ENCODE measurements at regions not wholly inside any gene's neighbourhood (a gene's known extent, or its start where the extent isn't known, plus 50 kb on each side); places are given as distances from the start of the nearest gene placed in this dataset.

- no peak overlapping the region for H3K27ac ChIP-seq
- H3K4me1 ChIP-seq = no peaks in the 10 kb centered on the region
- TF ChIP-seq EP300 (IDR thresholded peaks at IDR 0.05) (no peak), POLR2A (IDR thresholded peaks at IDR 0.05) (no peak), CTCF (IDR thresholded peaks at IDR 0.05) (no peak)
- no peak overlapping the region for H3K4me3 ChIP-seq
- no peak for DNase-seq (ENCODE audit: low spot score in 2 of 2)
- no peaks in the 10 kb centered on the region for H3K27me3 ChIP-seq
- H3K9me3 ChIP-seq = peaks cover 0 to 25% (median 6%) of the 10 kb centered on the region in 4 donors
- H3K36me3 ChIP-seq = no peaks in the 10 kb centered on the region
- 39 to 52% methylated on average over 4 of the region's 4 CpGs for WGBS, 2 donors
Observed at GRCh38 chr4:124083711-124084110, 628.8 kb downstream of the ANKRD50 start.

- TF ChIP-seq POLR2A (IDR thresholded peaks at IDR 0.05) (no peak), CTCF (IDR thresholded peaks at IDR 0.05) (no peak)
- 64 to 73% methylated on average over 3 of the region's 3 CpGs for WGBS, 2 donors
- no peak overlapping the region for H3K27ac ChIP-seq
- peaks cover 0 to 5% (median under 1%) of the 10 kb centered on the region in 4 donors for H3K9me3 ChIP-seq
- no peaks in the 10 kb centered on the region for H3K27me3 ChIP-seq
- no peak for DNase-seq (ENCODE audit: low spot score in 2 of 2)
- no peak overlapping the region for H3K4me3 ChIP-seq
- no peaks in the 10 kb centered on the region for H3K36me3 ChIP-seq
- H3K4me1 ChIP-seq = no peaks in the 10 kb centered on the region
Observed at GRCh38 chr4:124085561-124086180, 626.9 kb downstream of the ANKRD50 start.

DNA sequence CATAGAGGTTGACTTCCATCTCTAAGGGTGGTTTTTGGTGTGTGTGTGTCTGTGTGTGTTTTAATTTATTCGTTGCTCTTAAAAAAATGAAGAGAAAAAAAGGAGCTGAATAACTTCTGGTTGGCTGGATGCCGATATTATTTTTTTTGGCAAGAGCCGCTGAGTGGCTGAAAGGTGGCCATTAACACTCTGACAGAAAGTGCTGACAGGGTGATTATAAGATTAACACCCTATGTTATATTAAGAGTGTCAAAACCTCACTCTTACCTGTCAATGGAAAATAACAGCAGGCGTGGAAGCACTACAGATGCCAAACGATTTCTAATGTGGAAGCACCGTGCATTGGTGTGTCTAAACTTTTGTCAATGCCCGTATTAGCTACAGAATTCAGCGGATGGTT lies 622.5 kb downstream of the ANKRD50 start:
- Histone ChIP-seq H3K9me3 (peaks cover 0 to 3% (median 0%) of the 10 kb centered on the region in 4 donors), H3K4me3 (no peak overlapping the region), H3K27me3 (no peaks in the 10 kb centered on the region), H3K27ac (no peak overlapping the region), H3K36me3 (no peaks in the 10 kb centered on the region), H3K4me1 (peaks cover 0 to 6% (median 0%) of the 10 kb centered on the region in 4 donors)
- DNase-seq (ENCODE audit: low spot score in 2 of 2) = no peak
- 81% methylated on average over 8 of the region's 8 CpGs for WGBS, 2 donors
- TF ChIP-seq EP300 (IDR thresholded peaks at IDR 0.05) (no peak), POLR2A (IDR thresholded peaks at IDR 0.05) (no peak), CTCF (IDR thresholded peaks at IDR 0.05) (no peak)

GRCh38 chr4:124092101-124092500 lies 620.4 kb downstream of the ANKRD50 start:
- H3K9me3 ChIP-seq = peaks cover 0 to 3% (median 0%) of the 10 kb centered on the region in 4 donors
- peak in 1 of 2 donors; percentile 59 for TF ChIP-seq EP300 (IDR thresholded peaks at IDR 0.05)
- TF ChIP-seq POLR2A (IDR thresholded peaks at IDR 0.05) = no peak
- no peaks in the 10 kb centered on the region for H3K27me3 ChIP-seq
- no peaks in the 10 kb centered on the region for H3K36me3 ChIP-seq
- no peak for DNase-seq (ENCODE audit: low spot score in 2 of 2)
- peaks cover 0 to 6% (median 0%) of the 10 kb centered on the region in 4 donors for H3K4me1 ChIP-seq
- peak overlapping the region in 2 of 4 donors; percentile 59 to 75 for H3K27ac ChIP-seq
- H3K4me3 ChIP-seq = no peak overlapping the region

DNA sequence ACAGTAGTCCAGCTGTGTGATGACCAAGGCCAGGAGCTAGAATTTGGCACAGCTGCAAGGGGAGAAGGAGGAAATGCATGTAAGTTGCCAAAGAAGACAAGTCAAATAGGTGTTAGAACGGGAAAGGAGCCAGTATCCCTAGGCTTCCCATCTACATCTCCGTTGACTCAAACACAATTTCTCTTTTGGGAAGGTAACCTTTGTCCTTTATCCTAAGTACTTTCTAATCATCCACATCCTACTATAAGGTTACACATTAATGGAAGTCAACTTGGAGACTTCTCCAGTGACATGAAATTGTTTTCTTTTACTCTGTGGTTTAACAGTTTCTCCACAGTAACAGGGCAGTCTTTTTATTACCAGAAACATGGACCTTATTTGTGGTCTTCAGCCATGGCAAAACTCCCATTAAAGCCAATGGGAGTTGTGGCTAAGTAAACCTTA lies 620.0 kb downstream of the ANKRD50 start:
- H3K9me3 ChIP-seq = peaks cover 0 to 3% (median 0%) of the 10 kb centered on the region in 4 donors
- TF ChIP-seq CTCF (IDR thresholded peaks at IDR 0.05) = no peak
- no peak for TF ChIP-seq POLR2A (IDR thresholded peaks at IDR 0.05)
- peak in 1 of 2 donors; percentile 49 for TF ChIP-seq EP300 (IDR thresholded peaks at IDR 0.05)
- no peaks in the 10 kb centered on the region for H3K36me3 ChIP-seq
- DNase-seq (ENCODE audit: low spot score in 2 of 2) = peak in 1 of 2 donors; percentile 47
- 54 to 65% methylated on average over 2 of the region's 2 CpGs for WGBS, 2 donors
- no peaks in the 10 kb centered on the region for H3K27me3 ChIP-seq
- H3K4me1 ChIP-seq = peaks cover 0 to 6% (median 0%) of the 10 kb centered on the region in 4 donors
- H3K27ac ChIP-seq = peak overlapping the region in 2 of 4 donors; percentile 18 to 75
- H3K4me3 ChIP-seq = no peak overlapping the region
